Stimulated activated CD8-positive, alpha-beta memory T cell treated with anti-CD3 and anti-CD28 coated beads, Interleukin-12 subunit alpha, Interleukin-12 subunit beta, amount 100 ng/mL, for 1 hour (primary cell): ENCODE measurements at regions not wholly inside any gene's neighbourhood (a gene's known extent, or its start where the extent isn't known, plus 50 kb on each side); places are given as distances from the start of the nearest gene placed in this dataset.
"Not testable (repeated sequence)": the region's sequence is repeated elsewhere in the genome, so short reads cannot be mapped to it uniquely, and the experiment has no call there.

ENCODE experiments used
- DNase-seq: peaks from one replicate; pipeline ENCODE4 v3.0.0-alpha.2; 2020; ENCODE audit warnings: low read depth

DNA sequence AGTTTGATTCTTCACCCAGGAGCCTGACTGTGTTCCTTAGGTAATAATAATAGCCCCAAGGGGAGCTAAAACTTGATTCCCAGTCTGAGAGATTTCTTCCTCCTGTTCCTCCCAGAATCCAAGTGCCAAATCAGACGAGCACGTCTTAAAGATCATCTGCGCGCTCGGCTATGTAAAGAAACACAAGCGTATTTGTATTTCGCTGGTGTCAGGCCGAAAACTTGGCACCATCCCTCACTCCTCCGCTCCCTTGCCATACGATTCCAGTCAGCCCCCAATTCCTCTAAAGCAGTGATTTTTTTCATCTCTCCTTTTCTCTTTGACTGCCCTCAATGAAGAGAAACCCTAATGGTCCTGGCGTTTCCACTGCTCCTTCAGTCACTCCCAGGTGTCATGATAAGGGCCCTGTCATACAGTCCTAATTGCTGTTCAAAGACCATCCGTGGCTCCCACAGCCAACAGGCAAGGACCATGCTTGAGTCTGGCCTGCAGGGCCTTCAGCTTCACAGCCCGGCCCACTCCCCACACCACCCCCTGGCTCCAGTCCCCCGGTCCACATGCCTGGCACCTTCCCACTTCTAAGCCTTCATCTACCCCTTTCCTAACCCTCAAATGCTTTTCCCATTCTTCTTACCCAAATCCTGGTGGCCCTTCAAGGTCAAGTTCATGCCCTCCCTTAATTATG lies 130.8 kb upstream of the ID2 start:
- DNase-seq, result no peak

DNA sequence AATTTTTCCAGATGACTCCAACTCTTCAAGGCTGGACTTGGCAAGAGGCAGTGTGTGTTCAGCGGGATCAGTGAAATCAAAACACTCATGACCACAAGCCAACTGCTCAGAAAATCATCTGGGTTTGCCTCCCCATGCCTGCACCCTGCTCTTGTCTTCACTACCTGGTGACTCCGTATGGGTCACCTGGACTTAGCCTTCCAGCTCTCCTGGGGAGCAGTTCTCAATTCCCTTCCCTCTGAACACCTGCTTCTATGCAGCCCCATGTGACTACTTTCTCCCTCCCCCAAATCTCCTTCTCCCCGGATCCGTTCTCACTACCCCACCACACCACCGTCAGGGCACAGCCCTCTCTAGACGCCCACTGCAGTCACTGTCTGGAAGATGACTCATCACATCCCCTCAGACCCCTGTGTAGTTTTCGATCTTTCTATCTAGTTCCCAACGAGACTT lies 130.2 kb upstream of the ID2 start:
- DNase-seq, result no peak

DNA sequence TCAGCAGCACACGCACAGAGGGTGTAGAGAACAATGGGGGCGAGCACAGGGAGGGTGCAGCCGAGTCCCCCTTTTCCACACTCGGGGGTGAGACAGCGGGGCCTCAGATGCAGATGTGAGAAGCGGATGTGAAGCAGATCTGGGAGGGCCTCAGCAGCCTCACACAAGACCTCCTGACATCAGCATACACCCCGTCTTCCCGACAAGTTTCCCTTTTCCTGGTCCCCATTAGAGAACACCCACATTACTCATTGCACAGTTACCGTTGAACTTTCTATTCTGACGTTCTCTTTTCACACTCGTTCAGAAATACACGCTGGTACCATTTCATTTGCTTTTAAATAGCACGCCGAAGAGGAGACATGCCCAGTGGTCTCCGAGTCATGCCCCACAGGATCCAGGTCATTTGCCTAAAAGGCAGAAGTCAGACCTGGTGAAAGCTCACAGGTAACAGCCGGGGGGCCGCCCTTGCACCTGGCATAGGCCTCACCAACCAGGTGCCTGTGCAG lies 129.5 kb upstream of the ID2 start:
- no peak for DNase-seq

DNA sequence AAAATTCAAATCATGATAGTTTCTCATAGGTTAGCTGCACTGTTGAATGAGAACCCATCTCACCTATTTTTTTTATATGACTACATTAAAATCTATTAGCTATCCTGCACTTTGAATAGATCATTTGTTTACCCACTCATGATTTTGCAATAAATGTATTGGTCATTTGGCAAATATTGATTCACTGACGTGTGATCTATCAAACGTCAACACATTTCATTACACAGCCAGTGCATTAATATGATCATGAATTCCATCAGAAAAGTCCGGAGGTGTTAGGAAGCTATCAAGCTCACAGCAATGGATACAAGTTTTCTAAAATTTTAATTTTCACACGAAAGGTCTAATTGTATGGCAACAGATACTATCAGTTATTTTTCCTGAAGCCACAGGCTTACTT lies 128.2 kb upstream of the ID2 start:
- no peak for DNase-seq

DNA sequence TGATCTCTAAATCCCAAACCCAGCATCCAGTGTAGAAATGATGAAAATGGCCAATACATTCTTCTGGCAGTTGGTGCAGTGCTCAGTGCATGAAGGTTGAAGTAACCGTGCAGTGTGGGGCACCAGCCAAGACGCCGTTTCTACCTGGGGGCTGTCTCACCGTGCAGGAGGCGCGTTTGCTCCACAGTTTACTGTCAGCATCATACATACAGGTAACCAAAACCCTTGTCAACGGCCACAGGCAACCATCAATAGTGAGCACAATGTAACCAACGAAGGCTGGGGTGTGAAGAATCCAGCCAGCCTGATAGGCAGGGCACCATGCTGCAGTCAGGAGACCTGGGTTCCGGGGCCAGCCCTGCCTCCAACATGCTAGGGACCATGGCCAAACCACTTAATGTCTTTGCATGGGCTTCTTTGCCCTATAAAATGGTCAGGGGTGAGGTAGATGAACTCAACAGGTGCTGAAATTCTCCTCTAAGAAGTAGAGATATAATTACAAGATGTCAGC lies 127.5 kb upstream of the ID2 start:
- no peak for DNase-seq

DNA sequence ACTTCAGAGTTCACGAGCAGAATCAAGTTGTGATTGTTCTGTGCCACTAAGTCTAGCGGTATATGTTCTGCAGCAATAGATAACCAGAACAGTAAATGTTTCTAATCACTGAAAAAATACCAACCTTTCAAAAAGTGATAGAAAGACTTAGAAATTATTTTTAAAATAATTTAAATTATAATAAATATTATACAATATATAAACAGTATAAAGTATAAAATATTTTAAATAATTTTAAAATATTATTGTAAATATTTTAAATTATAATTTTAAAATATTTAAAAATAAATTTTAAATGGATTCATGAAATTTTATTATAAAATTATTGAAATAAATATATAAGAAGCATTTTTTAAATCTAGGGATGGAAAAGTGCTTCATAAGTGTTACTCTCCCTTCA lies 126.3 kb upstream of the ID2 start:
- DNase-seq, result no peak

DNA sequence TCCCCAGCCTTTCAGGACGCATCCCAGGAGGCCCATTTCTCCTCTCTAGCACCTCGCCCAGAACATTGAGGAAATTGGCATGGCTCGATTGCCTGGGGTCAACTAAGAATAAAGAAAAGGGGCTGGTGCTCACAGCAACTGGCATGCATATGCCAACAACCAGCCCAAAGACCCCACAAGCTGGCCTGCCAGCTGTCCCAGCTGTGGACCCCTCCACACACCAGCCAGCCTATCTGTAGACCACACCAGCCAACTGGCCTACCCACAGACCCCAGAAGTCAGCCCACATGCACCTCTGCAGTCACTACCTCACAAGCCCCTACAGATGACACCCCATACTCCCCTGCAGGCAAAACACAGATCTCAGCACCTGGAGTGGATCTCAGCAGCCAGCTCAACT lies 123.8 kb upstream of the ID2 start:
- no peak for DNase-seq

DNA sequence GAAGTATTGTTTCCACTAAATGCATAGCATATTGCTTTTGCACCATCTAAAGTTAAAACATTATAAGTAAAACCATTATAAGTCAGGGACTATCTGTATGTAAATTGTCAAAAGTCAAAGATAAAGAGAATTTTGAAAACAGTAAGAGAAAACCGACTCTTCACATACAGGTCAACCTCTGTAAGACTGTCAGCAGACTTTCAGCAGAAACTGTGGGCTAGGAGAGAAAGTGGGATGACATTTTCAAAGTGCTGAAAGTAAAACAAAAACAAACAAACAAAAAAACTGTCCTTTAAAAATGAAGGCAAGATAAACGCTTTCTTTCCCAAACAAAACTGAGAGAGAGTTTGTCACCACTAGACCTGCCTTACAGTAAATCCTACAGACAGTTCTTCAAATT lies 122.9 kb upstream of the ID2 start:
- DNase-seq, result no peak

DNA sequence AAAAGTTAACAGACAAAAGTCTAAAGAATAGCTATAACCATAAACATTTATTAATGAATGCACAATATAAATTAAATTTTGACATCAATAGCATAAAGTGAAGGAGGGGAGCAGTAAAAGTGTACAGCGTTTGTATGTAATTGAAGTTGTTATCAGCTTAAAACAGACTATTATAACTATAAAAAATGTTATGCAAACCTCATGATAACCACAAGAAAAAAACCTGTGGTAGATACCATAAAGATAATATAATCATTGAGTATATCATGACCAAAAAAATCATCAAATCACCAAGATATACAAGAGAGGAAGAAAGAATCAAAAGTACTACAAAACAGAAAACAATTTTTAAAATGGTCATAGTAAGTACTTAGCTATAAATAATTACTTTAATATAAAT lies 122.1 kb upstream of the ID2 start:
- DNase-seq, result no peak

DNA sequence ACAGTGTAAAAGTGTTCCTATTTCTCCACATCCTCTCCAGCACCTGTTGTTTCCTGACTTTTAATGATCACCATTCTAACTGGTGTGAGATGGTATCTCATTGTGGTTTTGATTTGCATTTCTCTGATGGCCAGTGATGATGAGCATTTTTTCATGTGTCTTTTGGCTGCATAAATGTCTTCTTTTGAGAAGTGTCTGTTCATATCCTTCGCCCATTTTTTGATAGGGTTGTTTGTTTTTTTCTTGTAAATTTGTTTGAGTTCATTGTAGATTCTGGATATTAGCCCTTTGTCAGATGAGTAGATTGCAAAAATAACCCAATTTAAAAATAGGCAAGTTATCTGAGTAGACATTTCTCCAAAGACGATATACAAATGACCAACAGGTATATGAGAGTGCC lies 120.2 kb upstream of the ID2 start:
- not testable (repeated sequence) for DNase-seq

DNA sequence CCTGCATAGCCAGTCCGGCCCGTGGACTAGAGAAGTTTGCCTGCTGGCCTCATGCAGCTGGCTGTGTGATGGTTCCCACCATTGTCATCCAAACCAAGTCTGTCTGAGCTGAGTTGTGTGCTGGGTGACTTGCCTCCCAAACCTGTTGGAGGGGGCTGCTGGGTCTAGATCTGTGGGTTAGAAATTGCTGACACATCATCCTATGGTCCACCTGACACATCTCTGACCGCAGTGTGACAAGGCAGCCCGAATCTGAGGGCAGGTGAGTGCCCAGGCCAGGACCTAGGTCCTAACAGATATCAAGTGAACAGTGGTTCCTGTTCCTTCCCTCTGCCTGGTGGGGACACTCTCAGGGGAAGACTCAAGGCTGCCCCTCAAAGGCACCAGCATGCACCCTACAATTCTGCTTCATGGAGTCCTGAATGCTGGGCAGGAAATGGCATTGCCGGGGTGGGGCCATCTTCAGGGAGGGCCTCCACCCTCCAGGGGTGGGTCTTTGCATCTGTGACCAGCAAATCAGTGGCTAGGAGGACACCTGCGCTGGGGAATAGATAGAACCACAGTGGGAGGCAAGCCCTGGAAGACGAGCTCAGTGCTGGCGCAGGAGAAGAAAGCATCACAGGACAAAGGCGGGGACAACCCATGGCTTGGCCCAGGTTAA lies 117.9 kb upstream of the ID2 start:
- DNase-seq, result no peak

DNA sequence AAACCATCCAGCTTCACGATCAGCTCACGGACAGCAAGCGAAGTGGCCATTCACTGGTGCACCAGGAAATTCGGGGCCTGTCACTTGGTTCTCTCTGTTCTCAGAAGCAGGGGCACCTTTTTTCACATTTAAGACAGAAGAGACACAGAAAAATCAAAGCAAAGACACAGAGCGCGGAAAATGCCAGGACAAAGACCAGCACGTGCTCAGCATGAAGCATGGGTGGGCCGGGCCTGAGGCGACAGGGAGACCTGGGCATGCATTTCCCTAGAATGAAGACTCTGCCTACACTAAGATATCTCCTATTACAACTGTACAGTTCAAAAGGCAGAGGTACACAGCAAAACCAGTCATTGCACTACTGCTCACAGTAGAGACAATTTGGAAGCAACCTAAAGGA lies 117.4 kb upstream of the ID2 start:
- DNase-seq, result no peak

DNA sequence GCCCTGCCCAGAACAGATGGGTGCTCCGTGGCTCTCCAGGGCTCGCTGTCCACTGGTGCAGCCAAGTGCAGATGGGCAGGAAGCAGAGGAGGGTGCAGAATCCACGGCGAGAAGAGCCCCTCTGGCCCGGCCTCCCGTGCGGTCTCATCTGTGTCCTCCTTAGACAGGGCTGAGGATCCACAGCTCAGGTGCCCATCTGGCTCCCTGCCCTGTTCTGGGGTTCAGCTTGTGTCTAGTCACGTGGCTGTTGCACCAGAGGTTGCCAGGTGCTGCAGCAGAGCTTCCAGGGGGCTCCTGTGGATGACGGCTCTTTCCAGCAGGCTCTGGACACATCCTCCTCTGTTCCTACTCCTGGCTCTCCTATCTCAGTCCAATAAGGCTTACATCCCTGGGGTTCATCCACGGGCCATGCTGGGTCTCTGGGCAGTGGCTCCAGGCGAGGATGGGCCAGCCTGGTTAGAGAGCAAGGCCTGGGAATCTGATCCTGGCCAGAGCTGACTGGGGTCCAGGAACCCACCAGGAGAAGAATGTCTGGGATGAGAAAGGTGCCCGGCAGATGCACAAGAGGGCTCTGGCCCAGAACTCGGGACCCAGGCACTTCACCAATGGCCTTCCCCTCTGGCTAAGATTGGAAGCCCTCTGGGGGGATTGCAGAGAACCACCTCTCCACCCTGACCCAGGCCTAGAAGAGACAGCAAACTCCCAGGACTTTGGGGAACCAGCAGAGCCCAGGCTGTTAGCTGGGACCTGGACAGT lies 116.3 kb upstream of the ID2 start:
- DNase-seq, result no peak

DNA sequence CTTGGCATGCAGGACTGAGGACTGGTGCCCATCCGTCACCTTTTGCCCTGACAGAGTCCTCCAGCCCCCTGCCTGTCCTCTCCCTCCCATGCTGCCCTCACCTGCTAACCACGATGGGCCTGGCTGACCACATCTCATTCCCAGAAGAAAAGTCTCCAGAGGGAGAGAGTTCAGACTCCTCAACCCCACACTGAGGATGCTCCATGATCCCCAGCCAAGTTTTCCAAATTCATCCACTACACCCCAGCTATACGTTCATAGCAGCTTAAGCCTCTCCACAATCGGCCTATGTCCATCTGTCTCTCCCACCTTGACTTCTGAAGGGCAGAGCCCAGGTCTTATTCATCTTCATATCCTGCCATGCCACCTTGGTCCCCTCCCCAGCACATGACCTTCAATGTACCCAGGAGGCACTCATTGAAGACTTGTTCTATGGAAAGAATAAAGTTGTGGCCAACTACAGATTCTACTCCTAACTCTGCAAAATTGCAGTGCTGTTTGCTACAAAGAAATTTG lies 115.6 kb upstream of the ID2 start:
- DNase-seq, result no peak

DNA sequence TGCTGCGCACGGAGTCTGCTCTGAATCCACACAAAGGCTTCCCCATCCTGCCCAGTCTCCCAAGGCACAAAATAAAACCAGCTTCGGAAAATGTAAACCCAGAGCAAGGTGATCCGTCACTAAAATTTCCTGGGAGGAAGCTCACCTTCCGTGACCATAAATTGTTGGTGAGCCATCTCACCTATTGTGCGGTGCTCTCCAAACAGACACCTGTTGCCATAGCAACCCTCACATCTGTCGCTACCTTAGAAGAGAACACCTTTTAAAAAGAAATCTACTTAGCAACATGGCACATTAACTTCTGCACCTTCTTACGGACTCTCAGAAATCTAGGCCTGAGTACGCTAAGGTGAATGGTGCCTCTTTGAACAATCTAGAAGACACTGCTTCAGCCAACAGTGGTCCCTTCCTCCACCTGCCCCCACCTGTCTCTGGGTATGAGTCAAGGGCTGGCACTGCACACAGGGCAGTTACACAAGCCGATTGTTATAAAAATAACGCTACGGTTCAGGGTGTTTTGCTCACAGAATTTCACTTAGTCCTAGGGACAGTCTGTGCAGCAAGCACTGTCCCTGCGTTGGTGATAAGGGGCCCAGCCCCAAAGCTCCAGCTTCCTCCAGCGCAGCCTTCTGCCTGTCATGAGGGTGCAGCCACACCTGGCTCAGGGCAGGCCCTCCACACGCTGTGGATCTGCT lies 114.9 kb upstream of the ID2 start:
- no peak for DNase-seq

DNA sequence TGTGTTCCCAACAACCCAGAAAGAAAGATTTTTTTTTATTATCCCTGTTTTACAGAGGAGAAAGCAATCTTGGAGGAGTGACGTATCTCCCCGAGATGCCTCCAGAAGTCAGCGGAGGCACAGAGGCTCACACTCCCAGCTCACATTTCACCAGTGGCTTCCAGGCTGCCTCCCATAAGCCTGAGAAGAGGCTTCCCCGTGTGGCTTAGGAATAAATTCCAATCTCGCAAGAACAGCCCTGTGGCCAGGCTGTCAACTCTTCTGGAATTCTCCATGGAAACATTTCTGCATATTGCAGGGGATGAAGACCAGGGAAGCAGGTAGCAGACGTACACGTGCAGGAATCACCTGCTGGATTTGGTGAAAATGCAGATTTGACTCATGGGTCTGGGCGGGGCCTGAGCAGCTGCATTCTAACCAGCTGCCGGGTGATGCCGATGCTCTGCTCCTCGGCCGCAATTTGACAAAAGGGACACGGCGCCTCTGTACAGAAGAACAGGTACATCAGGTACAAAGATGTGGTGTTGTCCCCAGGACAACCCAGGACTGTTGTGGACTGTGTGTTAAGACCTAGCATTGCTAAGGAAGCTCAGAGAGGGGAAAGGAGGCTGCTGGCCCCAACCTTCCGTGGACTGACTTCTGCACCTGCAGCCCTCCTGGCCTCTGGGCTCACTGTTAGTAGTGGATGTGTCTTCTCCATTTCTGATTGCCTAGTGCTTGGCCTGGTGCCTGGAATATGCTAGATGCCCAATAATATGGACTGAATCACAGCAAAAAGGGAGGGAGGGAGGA lies 114.2 kb upstream of the ID2 start:
- no peak for DNase-seq

DNA sequence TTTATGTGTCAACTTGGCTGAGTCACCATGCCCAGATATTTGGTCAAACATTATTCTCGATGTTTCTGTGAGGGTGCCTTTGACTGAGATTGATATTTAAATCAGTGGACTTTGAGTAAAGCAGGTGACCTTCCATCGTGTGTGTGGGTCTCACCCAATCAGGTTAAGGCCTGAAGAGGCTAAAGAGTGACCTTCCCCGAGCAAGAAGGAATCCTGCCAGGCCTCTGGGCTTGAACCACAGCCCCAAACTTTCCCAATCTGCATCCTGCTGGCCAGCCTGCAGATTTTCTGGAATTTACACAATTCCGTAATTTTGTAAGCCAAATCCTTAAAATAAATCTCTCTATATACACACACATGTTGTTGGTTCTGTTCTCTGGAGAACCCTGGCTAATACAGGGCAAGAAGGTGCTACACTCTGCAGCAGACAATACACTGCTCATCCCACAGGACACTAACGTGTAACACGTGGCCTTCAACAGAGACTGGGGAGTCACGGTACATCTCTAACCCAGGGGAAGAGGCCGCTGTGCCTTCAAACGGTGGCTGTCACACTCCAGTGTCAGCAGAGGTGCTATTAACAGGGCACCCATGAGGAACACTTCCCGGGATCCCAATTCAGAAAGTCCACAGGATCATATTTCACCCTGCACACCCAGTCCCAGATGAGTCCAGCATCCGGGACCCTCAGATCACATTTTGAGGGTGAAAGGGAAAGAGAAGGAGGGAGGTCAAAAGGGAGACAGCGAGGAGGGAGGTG lies 113.1 kb upstream of the ID2 start:
- no peak for DNase-seq

DNA sequence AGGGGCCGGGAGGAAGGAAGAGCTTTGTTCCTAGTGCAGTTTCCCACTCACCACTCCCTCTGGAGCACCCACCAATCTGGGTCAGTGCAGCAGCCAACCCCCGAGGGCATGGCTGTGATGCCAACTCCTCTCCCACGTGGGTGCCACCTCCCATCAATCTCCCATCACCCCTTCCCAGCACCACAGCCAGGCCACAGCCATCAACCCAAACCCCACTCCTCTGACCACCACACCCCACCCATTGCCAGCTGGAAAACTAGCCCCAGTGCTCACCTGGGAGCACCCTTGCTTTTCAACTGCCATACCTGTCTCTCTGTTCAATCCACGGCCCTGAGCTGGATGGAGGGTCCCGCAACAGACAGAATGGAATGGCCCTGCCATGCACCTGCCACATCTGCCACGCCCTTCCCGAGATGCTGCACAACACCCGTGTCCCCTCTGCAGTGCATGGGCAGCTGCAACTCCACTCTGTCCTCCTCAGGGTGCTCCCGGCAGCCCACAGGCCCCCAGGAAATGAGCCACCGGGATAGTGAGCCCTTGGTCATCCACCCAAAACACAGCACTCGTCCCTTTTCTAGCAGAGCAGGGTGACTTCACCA lies 112.4 kb upstream of the ID2 start:
- DNase-seq, result no peak

DNA sequence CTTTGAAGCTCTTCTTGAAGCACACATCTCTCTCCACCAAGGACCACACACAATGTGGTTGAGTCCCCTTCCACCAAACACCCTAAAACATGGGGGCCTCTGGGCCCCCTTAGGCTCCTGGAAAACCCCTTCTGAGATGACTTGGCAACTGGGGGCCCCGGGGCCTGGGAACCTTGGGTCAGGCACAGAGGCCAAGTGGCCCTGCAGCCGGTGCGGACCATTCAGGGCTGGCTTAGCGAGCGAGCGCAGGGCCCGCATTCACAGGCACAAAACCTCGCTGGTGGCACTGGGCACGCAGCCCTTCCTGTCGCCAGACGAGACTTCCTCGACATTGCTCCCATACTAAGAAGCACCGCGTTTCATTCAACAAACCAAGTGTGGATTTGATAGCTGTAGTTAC lies 111.2 kb upstream of the ID2 start:
- no peak for DNase-seq

DNA sequence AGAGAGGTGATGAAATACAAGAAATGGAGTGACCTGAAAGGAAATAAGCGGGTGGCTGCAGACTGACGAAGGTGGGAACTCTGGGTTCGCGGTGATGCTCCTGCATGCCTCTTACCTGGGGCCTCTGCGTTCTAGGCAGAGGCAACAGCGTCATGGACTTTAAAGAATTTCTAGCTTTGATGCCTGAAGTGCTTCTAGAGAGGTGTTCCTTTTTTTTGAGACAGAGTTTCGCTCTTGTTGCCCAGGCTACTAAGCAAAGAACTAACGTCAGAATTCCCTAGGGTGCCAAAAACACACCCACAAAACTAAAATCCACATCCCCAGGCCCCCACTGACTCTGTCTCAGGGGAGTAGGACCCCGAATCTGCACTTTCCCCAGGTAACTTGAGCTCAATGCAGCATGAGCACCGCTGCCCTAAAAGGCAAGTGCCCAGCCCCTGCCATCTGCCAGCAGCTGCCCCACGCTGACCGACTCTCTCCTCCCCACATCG lies 110.5 kb upstream of the ID2 start:
- DNase-seq, result no peak
